ENCODE measurements at regions not wholly inside any gene's neighbourhood (a gene's known extent, or its start where the extent isn't known, plus 50 kb on each side); places are given as distances from the start of the nearest gene placed in this dataset.
"Not testable (repeated sequence)": the region's sequence is repeated elsewhere in the genome, so short reads cannot be mapped to it uniquely, and the experiment has no call there.

DNA sequence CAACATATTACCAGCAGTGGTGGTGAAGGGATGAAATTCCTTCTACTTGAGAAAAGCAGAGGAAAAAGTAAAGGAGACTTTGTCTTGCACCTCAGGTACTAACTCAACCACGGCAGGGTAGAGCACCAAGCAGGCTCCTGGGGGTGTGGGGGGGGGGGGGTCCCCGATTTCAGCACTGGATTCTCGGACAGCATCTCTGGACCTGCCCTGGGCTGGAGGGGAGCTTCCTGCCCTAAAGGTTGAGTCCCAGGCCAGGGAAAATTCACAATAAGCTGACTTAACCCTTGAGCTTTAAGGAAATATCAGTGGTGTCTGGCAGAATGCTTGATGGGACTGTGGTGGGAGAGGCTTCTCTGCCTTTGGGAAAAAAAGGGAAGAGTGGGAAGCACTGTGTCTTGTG, 233.2 kb upstream of the CXADR start:
- WGBS, 4 donors: 48 to 72% (median 66%) methylated on average over 3 of the region's 3 CpGs

DNA sequence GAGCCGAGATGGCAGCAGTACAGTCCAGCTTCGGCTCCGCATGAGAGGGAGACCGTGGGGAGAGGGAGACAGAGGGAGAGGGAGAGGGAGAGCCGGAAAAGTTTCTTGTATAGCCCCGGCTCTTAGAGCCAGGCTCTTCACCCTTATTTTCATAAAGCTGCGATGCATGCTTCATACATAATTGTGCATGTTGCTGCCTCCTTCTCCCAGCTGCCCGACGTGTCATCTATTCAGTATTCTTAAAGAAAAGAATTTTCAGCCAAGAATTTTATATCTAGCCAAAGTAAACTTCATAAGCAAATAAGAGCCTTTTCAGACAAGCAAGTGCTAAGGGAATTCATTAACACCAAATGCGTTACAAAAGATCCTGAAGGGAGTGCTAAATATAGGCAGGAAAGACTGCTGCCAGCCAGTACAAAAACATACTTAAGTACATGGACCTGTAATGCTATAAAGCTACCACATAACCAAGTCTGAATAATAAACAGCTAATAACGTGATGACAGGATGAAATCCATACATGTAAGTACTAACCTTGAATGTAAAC, 219.8 kb upstream of the CXADR start:
- ATAC-seq; H3K4me3 ChIP-seq; H3K27ac ChIP-seq; H3K4me1 ChIP-seq; DNase-seq; H3K27me3 ChIP-seq; H3K36me3 ChIP-seq; intact Hi-C loops (cut with DNase I): not testable (repeated sequence)
- 80 to 88% (median 84%) methylated on average over 8 to 11 of the region's 11 CpGs for WGBS, 4 donors
- peaks cover 0 to 47% (median 9%) of the 10 kb centered on the region in 12 donors for H3K9me3 ChIP-seq

More for the DNA sequence above, 233.2 kb upstream of the CXADR start:
- DNase-seq: no peak
- Histone ChIP-seq H3K9me3 (peaks cover 0 to 60% (median 19%) of the 10 kb centered on the region in 12 donors), H3K27me3 (no peaks in the 10 kb centered on the region), H3K27ac (no peak overlapping the region), H3K36me3 (no peaks in the 10 kb centered on the region), H3K4me3 (no peak overlapping the region), H3K4me1 (no peaks in the 10 kb centered on the region)
- no peak for TF ChIP-seq POLR2A (IDR thresholded peaks at IDR 0.05)
- TF ChIP-seq, protein P1, sequence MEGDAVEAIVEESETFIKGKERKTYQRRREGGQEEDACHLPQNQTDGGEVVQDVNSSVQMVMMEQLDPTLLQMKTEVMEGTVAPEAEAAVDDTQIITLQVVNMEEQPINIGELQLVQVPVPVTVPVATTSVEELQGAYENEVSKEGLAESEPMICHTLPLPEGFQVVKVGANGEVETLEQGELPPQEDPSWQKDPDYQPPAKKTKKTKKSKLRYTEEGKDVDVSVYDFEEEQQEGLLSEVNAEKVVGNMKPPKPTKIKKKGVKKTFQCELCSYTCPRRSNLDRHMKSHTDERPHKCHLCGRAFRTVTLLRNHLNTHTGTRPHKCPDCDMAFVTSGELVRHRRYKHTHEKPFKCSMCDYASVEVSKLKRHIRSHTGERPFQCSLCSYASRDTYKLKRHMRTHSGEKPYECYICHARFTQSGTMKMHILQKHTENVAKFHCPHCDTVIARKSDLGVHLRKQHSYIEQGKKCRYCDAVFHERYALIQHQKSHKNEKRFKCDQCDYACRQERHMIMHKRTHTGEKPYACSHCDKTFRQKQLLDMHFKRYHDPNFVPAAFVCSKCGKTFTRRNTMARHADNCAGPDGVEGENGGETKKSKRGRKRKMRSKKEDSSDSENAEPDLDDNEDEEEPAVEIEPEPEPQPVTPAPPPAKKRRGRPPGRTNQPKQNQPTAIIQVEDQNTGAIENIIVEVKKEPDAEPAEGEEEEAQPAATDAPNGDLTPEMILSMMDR (IDR thresholded peaks at IDR 0.05): no peak
- intact Hi-C loops (cut with DNase I): loop anchor here in 1 of 10 donors (10.0 kb wide), 1 partner anchor 1275 kb away; no protein-coding TSS in a partner anchor
- ATAC-seq: no peak

DNA sequence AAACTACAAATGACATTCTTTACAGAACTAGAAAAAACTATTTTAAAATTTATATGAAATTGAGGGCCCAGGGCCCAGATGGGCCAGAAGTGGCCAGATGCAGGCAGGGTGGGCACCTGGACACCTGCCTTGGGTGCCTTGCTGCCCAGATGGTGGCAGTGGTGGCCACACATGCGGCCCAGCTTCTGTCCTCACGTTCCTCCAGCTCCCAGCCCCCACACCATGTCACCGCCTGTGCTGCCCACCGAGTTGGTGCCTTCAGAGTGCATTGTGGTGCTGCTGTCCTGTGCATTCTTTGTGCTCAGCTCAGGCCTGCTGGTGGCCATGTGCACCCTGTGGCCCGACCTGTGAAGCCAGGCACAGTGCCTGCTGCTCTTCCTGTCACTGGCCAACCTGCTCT, 216.8 kb upstream of the CXADR start:
- Histone ChIP-seq H3K36me3 (no peaks in the 10 kb centered on the region), H3K27ac (no peak overlapping the region), H3K9me3 (peaks cover 0 to 47% (median 10%) of the 10 kb centered on the region in 12 donors), H3K27me3 (no peaks in the 10 kb centered on the region), H3K4me3 (no peak overlapping the region), H3K4me1 (no peaks in the 10 kb centered on the region)
- intact Hi-C loops (cut with DNase I): no loop called here
- WGBS, 4 donors: 60 to 68% (median 62%) methylated on average over 3 to 5 of the region's 5 CpGs
- ATAC-seq (no peak), DNase-seq (no peak)
- TF ChIP-seq, protein P1 (IDR thresholded peaks at IDR 0.05): no peak
- no peak for TF ChIP-seq POLR2A (IDR thresholded peaks at IDR 0.05)

DNA sequence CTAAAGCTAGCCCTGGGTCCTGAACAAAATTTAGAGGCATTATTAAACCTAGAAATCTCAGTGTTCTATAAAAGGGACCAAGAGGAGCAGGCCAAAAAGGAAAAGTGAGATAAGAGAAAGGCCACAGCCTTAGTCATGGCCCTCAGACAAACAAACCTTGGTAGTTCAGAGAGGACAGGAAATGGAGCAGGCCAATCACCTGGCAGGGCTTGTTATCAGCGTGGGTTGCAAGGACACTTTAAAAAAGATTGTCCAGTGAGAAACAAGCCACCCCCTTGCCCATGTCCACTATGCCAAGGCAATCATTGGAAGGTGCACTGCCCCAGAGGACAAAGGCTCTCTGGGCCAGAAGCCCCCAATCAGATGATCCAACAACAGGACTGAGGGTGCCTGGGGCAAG, 213.3 kb upstream of the CXADR start:
- H3K4me3 ChIP-seq; H3K27me3 ChIP-seq; DNase-seq; H3K36me3 ChIP-seq; intact Hi-C loops (cut with DNase I); H3K4me1 ChIP-seq; ATAC-seq; H3K27ac ChIP-seq: not testable (repeated sequence)
- 52 to 69% (median 59%) methylated on average over 1 of the region's 1 CpG for WGBS, 4 donors
- peaks cover 0 to 33% (median 5%) of the 10 kb centered on the region in 12 donors for H3K9me3 ChIP-seq

DNA sequence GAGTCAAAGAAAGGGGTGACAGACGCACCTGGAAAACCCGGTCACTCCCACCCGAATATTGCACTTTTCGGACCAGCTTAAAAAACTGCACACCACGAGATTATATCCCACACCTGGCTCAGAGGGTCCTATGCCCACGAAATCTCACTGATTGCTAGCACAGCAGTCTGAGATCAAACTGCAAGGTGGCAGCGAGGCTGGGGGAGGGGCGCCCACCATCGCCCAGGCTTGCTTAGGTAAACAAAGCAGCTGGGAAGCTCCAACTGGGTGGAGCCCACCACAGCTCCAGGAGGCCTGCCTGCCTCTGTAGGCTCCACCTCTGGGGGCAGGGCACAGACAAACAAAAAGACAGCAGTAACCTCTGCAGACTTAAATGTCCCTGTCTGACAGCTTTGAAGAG, 185.1 kb upstream of the CXADR start:
- H3K9me3 ChIP-seq; ATAC-seq; H3K27me3 ChIP-seq; H3K4me3 ChIP-seq; H3K36me3 ChIP-seq; DNase-seq; H3K4me1 ChIP-seq; intact Hi-C loops (cut with DNase I); H3K27ac ChIP-seq: not testable (repeated sequence)
- WGBS, 4 donors: 75 to 85% (median 84%) methylated on average over 3 to 9 of the region's 9 CpGs

DNA sequence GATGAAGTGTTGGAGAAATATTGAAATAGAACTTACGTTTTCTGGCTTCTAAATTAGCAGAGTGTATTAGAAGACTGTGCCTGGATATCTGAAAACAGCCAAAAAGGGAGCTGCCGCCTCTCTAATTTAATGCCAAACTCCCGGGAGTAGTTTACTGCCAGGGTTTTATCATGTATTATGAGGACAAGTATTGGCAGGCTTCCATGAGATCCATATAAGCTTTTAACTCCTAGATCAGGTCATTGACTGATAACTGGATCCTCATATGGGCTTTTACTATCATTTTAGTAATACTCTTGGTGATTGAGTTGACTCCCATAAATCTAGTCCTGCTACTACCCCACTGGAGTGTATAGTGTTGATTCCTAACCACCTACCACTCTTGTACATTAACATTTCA, 178.4 kb upstream of the CXADR start:
- ATAC-seq: no peak
- TF ChIP-seq, protein P1 (IDR thresholded peaks at IDR 0.05): no peak
- TF ChIP-seq POLR2A (IDR thresholded peaks at IDR 0.05): no peak
- no peaks in the 10 kb centered on the region for H3K36me3 ChIP-seq
- DNase-seq: no peak
- H3K27ac ChIP-seq: no peak overlapping the region
- no peak overlapping the region for H3K4me3 ChIP-seq
- H3K27me3 ChIP-seq: no peaks in the 10 kb centered on the region
- 46 to 57% (median 52%) methylated on average over 3 of the region's 3 CpGs for WGBS, 4 donors
- no peaks in the 10 kb centered on the region for H3K9me3 ChIP-seq
- intact Hi-C loops (cut with DNase I): no loop called here
- no peaks in the 10 kb centered on the region for H3K4me1 ChIP-seq

All from heart left ventricle (tissue), 16 donors.